Activated CD4-positive, alpha-beta T cell treated with anti-CD3 and anti-CD28 coated beads for 1 hour (primary cell): ENCODE measurements at regions not wholly inside any gene's neighbourhood (a gene's known extent, or its start where the extent isn't known, plus 50 kb on each side); places are given as distances from the start of the nearest gene placed in this dataset.

Experiments used
- DNase-seq: peaks from one replicate; pipeline ENCODE4 v3.0.0-alpha.2; 2020

- no peak for DNase-seq
Observed at GRCh38 chr17:72344613-72345012, 223.8 kb downstream of the SOX9 start.

- no peak for DNase-seq
Observed at GRCh38 chr17:72345088-72345487, 224.3 kb downstream of the SOX9 start.

GRCh38 chr17:72345536-72345935 is 224.7 kb downstream of the SOX9 start:
- DNase-seq: no peak

- DNase-seq: no peak
Observed at GRCh38 chr17:72346306-72346705, 225.5 kb downstream of the SOX9 start.

- no peak for DNase-seq
Observed at GRCh38 chr17:72349011-72349410, 228.2 kb downstream of the SOX9 start.

- no peak for DNase-seq
Observed at GRCh38 chr17:72349491-72349995, 228.7 kb downstream of the SOX9 start.

- no peak for DNase-seq
Observed at GRCh38 chr17:72350073-72350472, 229.3 kb downstream of the SOX9 start.

- no peak for DNase-seq
Observed at GRCh38 chr17:72351365-72351764, 230.5 kb downstream of the SOX9 start.

- no peak for DNase-seq
Observed at GRCh38 chr17:72351884-72352346, 231.1 kb downstream of the SOX9 start.

- DNase-seq: no peak
Observed at GRCh38 chr17:72353502-72353901, 232.7 kb downstream of the SOX9 start.

- no peak for DNase-seq
Observed at GRCh38 chr17:72354071-72354470, 233.3 kb downstream of the SOX9 start.

- no peak for DNase-seq
Observed at GRCh38 chr17:72357764-72358365, 237.0 kb downstream of the SOX9 start.

- no peak for DNase-seq
Observed at GRCh38 chr17:72358465-72358864, 237.6 kb downstream of the SOX9 start.

- no peak for DNase-seq
Observed at GRCh38 chr17:72359274-72359673, 238.5 kb downstream of the SOX9 start.

GRCh38 chr17:72359811-72360210 is 239.0 kb downstream of the SOX9 start:
- DNase-seq: no peak

- DNase-seq: no peak
Observed at GRCh38 chr17:72360386-72360940, 239.6 kb downstream of the SOX9 start.

GRCh38 chr17:72361892-72362291 is 241.1 kb downstream of the SOX9 start:
- no peak for DNase-seq

GRCh38 chr17:72362376-72363088 is 241.7 kb downstream of the SOX9 start:
- no peak for DNase-seq

GRCh38 chr17:72363089-72363610 is 242.3 kb downstream of the SOX9 start:
- no peak for DNase-seq

- DNase-seq: no peak
Observed at GRCh38 chr17:72365857-72366414, 245.1 kb downstream of the SOX9 start.

GRCh38 chr17:72366626-72367025 is 245.8 kb downstream of the SOX9 start:
- no peak for DNase-seq

GRCh38 chr17:72368191-72368590 is 247.4 kb downstream of the SOX9 start:
- no peak for DNase-seq

- DNase-seq: no peak
Observed at GRCh38 chr17:72369366-72369765, 248.5 kb downstream of the SOX9 start.

- no peak for DNase-seq
Observed at GRCh38 chr17:72370819-72371218, 250.0 kb downstream of the SOX9 start.
